ENCODE measurements at regions not wholly inside any gene's neighbourhood (a gene's known extent, or its start where the extent isn't known, plus 50 kb on each side); places are given as distances from the start of the nearest gene placed in this dataset.

DNA sequence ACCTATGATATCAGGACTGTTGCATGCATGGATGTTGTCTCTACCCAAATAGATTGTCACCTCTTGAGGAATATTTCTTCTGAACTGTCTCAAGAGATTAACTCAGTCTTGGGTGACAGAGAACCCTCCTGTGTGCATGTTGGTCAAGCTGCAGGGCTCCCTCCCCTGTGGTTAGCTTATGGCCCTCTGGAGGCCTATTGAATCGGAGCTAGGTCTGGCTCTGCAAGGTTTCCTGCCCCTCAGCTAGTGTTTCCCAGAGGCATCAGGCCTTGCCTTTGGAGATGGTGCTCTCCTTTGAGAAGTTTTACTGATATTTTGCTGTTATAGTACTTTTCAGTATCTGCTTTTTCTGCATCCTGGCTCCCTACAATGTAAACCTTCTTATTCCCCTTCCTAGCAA lies 769.2 kb upstream of the FAM98A start:
- TF ChIP-seq, protein P1, sequence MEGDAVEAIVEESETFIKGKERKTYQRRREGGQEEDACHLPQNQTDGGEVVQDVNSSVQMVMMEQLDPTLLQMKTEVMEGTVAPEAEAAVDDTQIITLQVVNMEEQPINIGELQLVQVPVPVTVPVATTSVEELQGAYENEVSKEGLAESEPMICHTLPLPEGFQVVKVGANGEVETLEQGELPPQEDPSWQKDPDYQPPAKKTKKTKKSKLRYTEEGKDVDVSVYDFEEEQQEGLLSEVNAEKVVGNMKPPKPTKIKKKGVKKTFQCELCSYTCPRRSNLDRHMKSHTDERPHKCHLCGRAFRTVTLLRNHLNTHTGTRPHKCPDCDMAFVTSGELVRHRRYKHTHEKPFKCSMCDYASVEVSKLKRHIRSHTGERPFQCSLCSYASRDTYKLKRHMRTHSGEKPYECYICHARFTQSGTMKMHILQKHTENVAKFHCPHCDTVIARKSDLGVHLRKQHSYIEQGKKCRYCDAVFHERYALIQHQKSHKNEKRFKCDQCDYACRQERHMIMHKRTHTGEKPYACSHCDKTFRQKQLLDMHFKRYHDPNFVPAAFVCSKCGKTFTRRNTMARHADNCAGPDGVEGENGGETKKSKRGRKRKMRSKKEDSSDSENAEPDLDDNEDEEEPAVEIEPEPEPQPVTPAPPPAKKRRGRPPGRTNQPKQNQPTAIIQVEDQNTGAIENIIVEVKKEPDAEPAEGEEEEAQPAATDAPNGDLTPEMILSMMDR (conservative IDR thresholded peaks at IDR 0.05; ENCODE audit: low read length): no peak
- no peak for TF ChIP-seq EZH2phosphoT487 (IDR thresholded peaks at IDR 0.05; ENCODE audit: borderline replicate concordance)
